GM18517 (cell line): ENCODE measurements at regions not wholly inside any gene's neighbourhood (a gene's known extent, or its start where the extent isn't known, plus 50 kb on each side); places are given as distances from the start of the nearest gene placed in this dataset.
"Not testable (repeated sequence)": the region's sequence is repeated elsewhere in the genome, so short reads cannot be mapped to it uniquely, and the experiment has no call there.

ENCODE experiments used
- ATAC-seq: cut with Tn5 transposase; IDR thresholded peaks from one replicate; pipeline ENCODE4 v1.9.1; 2021; ENCODE audit warnings: mild to moderate bottlenecking, moderate library complexity; ENCODE audit not compliant: unreplicated experiment

DNA sequence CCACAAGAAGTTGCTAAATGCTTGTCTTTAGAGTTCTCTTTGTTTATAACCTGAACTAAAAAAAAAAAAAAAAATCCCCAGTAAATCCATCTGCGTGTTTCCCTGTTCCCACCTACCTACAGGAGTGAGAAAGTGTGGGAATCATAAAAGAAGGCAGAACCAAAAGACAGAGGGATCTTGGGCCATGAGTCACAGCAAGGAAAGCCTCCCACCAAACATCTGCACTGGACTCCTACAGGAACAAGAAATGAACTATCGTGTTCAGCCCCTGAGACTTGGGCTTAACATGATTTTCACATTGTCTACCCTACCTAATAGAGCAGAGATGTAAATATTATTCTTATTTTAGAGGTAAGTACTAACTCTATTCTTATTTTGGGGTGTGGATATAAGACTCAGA lies 1761.2 kb upstream of the CELF4 start:
- no peak for ATAC-seq

DNA sequence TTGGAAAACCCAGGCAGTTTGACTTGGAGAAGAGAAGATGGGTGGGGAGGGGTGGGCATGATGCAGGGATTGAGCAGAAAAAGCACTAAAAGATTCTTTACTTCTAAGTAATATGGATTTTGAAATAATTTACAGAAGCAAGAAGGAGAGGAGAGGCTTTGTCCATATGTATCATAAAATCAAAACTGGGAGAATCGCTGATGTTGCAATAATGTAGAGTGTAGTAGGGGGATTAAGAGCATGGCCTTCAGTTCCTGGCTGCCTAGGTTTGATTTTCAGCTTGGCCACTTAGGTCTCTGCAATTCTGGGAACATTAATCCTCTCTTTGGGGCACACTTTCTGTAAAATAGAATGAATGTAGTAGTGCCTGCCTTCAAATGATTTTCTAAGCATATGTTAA lies 1760.4 kb upstream of the CELF4 start:
- no peak for ATAC-seq

DNA sequence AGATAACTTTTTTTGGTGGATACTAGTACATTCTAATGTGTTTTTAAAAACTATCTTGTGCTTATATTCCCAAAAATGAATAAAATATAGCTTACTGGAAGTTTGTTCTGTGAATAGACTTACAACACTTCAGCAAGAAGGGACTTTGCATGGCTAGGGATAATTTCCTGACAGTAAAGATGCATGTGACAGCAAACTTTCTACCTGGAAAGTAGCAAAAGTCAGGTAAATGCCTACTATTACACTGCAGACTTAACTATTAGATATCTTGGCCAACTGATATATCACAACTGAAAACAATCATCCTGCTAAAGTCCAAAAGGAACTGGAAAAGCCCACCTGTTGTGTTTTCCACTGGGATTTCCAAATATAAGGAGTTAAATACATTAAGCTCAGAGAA lies 1753.5 kb upstream of the CELF4 start:
- no peak for ATAC-seq

DNA sequence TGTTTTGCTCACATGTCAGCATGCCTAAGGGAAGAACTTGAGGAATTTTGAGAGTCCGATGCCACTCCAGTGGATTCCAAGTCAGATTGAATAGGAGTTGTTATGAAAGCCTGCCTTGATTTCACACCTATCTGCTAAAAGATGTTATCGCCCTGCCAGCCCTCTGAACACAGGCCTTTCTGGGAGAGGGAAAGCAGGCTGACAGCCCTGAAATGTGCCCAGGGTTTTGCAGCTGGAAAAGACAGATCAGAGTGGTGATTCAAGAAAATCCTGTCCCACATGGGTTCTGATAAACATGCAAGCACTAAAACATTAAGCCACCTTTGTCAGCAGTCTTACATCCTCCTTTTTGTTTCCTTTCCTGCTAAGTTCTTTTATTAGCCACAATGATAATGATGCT lies 1752.9 kb upstream of the CELF4 start:
- no peak for ATAC-seq

DNA sequence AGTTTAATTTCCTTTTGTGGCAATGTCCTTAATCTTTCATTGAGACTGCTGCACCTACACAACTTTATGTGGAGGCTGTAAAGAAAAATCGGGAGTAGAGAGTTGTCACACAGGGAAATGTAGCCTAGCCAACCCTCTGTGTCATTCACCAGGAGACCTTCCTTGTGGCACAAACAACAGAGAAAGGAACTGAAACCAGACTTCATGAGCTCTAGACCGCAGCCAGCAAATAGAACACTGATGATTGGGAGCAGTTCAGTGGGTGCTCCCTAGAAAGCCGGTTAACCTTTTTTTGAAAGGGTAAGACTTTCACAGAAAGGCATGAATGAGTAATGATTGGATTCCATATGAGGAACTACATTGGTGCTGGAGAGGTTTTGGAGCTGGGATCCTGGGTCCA lies 1752.4 kb upstream of the CELF4 start:
- no peak for ATAC-seq

DNA sequence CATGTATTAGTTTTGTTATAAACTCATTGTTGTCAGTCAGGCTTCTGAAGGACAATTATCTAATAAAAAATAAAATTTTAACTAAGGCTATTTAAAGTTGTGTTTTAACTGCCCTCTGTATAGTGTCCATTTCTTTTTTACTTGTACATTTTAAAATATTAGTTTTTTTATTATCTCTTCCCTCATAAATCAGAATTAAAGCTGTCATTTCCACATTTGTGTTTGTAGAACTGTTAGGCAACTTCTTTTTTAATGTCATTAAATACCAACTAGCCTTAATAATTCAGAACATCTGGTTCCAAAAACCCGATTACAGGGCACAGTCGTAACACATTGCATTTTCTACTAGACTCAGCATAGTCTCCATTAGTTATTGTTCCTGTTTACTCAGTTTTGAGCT lies 1749.0 kb upstream of the CELF4 start:
- ATAC-seq: no peak

DNA sequence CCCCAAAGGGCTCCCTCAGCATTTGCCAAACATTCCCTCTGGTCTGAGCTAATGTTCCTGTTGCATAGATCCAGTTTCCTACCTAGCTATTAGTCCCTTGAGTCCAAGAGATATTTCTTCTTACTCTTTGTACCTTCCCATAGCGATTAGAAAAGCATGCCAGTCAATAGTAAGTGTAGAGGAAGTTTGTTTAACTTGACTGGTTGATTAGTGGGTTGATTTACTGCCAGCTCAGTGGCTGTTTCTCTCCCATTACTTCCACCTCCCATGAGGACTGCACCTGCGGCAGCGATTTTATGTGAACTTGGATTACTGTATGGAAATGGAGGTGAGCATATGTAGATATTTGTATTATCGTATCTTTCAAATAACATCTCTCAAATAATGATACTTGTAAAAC lies 1748.4 kb upstream of the CELF4 start:
- ATAC-seq: no peak

DNA sequence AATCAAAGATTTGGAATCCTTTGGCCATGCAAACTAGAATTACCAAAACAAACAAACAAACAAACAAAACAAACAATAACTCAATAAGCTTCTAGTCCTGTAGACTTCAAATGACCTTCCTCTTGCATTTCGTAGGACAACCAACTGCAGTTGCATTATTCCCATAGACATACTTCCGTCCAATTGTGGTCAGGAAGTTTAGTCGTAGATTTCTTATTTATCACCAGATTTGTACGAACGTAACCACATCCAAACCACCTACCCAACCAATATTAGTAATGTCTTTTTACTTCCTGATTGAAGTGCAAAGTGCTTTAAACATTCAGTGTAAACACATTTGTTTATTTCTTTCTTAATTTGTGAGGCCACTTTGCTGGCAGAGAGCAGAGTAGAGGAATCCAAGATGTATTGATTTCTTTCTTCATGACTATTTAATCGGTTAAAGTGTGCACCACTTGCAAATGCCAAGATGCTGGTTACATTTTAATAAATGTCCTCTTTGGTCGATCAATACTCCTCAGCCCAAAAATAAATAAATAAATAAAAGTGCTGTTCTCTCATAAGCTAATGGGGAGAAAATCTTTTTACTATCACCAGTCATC lies 1745.6 kb upstream of the CELF4 start:
- no peak for ATAC-seq

DNA sequence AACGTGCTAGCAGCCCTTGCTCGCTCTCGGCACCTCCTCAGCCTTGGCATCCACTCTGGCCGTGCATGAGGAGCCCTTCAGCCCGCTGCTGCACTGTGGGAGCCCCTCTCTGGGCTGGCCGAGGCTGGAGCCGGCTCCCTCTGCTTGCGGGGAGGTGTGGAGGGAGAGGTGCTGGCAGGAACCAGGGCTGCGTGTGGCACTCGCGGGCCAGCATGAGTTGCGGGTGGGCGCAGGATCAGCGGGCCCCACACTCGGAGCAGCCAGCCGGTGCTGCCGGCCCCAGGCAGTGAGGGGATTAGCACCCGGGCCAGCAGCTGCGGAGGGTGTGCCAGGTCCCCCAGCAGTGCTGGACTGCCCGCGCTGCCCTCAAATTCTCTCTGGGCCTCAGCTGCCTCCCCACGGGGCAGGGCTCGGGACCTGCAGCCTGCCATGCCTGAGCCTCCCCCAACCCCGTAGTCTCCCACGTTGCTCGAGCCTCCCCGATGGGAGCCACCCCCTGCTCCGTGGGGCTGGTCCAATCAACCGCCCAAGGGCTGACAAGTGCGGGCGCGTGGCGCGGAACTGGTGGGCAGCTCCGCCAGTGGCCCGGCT lies 1743.4 kb upstream of the CELF4 start:
- ATAC-seq: not testable (repeated sequence)

DNA sequence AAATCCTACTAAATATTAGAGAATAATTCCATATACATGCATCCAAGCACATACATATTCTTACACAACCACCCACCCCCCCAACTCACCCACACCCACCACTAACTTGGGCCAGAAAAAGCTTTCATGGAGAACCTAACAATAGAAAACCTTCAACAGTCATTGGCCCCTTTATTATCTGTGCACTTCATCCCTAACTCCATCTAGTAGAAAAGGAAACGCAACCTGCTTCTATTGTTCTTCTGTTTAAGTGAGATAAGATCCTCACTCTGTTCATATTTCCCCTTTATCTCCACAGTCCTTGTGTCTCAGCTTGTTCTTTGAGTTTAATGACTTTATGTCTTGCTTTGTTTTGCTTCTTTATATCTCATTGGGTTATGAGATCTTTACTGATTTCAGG lies 1740.2 kb upstream of the CELF4 start:
- ATAC-seq: no peak

DNA sequence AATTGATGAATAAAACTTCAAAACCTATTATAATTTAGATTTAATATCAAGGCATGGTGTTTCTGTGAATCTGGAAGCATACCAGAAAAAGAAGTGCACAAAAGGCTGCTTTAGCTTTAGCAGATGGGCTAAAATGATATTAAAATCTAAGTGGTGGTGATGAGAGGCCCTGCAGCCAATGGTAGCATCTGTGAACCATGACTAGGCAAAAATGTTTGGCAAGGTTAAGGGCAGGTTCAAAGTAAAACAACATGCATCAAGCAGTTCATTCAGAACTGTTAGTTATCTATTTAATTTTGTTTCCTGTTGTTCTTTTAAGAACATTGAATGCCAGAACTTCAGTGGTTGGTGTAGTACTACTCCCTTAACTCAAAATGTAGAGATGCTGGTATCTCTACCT lies 1736.9 kb upstream of the CELF4 start:
- no peak for ATAC-seq

DNA sequence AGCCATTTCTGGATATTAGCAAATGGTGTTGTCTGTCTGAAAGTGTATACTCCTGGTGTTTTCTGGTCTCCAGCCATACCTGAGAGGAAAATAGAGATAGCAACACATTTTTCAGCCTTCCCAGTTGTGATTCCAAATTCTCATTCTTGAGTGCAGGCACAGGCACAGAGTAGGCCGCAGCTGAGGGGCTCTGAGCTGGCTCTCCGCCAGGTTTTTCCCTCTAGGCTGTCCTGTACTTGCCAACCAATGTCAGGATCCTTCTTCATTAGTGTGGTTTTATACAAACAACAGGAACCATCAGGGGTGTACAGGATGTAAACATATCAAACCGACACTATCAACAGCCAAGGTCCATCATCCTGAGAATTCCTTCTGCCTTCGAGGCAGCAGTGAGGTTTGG lies 1733.6 kb upstream of the CELF4 start:
- no peak for ATAC-seq

DNA sequence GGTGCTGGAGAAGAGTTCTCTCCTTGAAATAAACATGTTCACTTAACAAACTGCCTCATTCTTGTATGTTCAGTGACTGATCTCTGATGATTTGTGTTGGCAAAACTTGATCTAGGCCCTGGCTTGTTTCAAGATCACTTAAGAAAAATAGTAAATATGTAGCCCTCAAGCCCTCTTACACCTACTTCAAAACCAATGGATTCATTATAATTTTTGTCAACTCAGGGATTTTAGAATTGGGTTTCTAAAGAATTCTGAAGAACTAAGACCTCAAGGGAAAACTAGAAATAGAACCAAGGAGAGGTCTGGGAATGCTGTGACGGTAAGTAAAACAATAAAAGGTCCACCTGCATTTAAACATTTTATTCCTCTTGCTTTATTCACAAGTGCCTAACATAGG lies 1731.6 kb upstream of the CELF4 start:
- ATAC-seq: no peak

DNA sequence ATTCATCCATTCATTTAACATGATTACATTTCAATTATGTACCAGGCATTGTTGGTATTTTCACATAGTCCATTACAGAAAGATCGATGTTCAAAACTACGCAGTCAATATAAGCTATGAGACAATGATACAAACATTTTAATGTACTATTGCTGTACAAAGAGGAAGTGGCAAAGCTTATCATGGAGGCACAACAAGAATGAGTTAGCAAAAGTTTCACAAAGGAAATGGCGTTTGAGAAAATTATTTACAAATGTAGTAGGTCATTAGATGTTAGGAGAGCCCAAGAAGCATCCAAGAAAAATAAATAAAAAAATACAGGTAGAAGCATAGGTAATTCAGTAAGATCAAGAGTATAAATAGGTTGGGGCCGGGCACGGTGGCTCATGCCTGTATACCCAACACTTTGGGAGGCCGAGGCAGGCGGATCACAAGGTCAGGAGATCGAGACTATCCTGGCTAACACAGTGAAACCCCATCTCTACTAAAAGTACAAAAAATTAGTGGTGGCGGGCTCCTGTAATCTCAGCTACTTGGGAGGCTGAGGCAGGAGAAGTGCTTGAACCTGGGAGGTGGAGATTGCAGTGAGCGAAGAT lies 1730.8 kb upstream of the CELF4 start:
- no peak for ATAC-seq

DNA sequence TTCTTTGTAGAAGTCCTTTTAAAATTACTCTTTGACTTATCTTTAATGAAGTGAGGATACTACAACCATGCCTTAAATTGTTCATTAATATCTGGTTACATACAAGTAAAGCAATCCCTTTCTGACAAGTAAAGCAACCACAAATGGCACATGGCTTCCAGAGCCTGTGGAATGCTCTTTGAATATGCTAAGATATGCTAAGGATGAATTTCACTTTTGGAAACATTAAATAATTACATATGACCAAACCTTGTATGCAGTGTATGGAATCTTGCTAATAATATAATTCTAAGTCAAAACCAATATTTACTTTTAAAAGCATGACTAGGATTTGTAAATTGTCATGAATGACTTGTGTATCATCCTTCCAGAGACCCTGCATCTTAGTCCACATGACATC lies 1711.2 kb upstream of the CELF4 start:
- no peak for ATAC-seq

DNA sequence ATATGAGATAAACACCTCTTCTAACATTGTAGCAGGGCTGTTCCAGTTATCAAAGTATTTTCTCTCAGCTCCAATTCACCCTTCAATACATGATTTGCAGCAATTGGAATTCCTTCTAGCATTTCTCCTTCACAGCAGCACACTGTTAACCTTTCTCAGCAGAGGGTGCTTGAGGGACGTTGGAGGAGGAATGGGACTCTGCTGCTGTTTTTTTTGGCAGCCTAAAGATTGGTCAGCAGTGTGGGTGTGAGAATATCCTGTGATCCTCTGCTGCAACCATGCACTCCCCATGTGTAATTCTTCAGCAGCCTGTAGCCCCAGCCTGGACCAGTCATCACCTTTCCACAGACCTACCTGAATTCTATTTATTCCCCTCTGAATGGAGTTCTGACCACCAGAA lies 1708.9 kb upstream of the CELF4 start:
- no peak for ATAC-seq

DNA sequence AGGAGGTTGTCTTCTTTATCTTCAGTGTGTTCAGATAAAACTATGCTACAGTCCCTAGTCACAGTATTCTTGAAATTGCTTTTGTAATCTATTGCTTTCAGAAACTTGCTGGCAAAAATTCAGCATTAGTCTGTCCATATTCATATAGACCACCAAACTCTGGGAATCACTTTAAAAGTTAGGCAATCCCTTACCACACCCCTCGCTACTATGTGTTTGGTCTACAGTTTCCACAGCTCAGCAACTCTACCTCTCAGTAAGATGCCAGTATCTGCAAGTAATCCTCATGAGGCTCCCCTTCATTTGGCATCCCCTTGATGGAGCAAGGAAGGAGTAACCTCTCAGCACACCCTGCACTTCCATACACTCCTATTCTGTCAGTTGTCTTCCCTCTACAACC lies 1706.6 kb upstream of the CELF4 start:
- ATAC-seq: no peak

DNA sequence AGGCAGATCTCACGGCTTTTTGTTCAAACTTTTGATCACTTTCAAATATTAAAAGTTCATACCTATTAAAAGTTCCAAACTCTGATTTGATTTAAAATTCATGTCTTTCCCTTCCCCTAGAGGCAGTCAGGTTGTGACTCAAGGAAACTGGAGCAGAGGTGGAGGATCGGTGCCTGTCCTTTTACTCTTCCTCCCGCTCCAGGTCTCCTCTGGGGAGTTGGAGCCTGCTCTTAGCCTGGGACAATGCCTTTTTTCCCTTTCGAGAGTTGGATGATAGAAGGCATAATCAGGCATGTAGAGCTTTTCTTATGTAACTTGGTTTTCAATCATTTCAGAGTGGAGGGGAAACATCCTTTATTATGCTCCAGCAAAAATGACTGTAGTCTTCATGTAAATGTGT lies 1706.1 kb upstream of the CELF4 start:
- ATAC-seq: no peak

DNA sequence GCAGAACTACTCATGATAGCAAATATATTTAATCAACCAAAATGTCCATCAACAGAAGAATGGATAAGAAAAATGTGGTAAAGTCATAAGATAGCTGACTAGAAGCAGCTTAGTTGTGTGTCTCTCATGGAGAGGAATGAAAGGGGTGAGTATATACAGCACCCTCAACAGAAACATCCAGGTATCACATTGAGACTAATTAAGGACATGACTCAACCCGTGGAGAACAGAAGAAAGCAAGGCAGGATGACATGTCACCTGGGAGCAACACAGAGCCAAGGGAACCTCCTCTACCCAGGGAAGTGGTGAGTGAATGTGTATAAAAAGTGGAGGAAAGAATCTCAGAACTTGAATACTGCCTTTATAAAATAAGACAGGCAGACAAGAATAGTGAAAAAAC lies 1695.0 kb upstream of the CELF4 start:
- ATAC-seq: no peak

DNA sequence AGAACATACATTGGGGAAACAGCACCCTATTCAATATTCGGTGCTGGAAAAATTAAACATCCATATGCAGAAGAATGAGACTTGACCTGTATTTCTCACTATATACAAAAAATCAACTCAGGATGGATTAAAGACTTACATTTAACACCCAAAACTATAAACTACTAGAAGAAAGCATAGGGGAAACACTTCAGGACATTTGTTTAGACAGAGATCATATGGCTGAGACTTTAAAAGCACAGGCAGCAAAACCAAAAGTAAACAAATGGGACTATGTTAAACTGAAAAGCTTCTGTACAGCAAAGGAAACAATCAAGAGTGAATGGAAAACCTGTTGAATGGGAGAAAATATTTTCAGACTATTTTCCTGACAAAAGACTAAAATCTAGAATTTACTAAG lies 1694.1 kb upstream of the CELF4 start:
- ATAC-seq: no peak

DNA sequence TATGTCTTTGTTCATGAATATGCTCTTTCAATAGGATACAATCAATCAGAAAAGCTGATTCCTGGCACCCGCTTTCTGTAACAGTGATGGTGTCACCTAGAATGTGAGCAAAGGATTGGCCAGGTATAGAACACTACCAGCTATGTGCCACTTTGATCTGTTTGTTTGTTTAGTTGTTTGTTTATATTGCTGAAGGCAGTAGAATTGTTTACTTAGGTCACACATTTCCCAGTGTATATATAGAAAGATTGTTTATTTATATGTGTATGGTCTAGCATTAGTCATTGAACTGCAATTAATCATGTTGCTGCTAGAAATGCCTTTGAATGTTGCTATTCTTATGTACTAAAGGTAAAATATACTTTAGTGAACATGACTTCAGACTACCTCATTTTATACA lies 1678.6 kb upstream of the CELF4 start:
- no peak for ATAC-seq

DNA sequence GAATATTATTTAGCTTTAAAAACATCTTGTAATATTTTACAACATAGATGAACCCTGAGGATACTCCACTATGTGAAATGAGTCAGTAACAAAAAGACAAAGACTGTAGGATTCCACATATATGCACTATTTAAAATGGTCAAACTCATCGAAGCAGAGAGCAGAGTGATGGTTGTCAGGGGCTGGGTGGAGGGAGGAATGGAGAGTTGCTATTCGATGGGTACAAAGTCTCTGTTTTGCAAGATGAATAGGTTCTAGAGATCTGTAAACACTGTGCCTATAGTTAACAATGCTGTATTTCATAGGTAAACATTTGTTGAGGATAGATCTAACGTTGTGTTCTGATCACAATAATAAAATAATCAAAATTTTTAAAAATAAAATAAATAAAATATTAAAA lies 1675.9 kb upstream of the CELF4 start:
- ATAC-seq: no peak
